ENCODE measurements at regions not wholly inside any gene's neighbourhood (a gene's known extent, or its start where the extent isn't known, plus 50 kb on each side); places are given as distances from the start of the nearest gene placed in this dataset.

DNA sequence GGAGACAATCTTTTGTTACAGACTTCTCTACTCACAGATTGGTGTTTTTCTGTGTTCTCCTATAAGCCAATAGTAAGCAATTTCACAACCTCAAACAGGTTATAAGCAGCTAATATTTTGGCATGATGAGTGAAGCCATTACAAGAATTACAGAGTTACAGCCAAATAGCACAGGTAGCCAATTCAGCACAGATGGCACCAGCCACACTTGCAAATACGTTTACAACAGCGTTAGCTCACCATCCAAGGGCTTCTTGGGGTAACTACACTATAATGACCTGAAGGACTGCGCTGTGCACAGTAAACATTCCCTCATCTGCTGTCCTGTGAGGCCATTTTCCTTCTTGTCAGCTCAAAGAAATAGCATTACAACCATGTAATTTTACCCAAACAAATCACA lies 428.6 kb downstream of the TCERG1L start:
- DNase-seq (ENCODE audit: low read depth, low spot score) = no peak
- POLR2A ChIA-PET = no interaction called here
- H3K4me3 ChIP-seq (ENCODE audit: low read depth, low read length) = no peak overlapping the region
- TF ChIP-seq, protein P1, sequence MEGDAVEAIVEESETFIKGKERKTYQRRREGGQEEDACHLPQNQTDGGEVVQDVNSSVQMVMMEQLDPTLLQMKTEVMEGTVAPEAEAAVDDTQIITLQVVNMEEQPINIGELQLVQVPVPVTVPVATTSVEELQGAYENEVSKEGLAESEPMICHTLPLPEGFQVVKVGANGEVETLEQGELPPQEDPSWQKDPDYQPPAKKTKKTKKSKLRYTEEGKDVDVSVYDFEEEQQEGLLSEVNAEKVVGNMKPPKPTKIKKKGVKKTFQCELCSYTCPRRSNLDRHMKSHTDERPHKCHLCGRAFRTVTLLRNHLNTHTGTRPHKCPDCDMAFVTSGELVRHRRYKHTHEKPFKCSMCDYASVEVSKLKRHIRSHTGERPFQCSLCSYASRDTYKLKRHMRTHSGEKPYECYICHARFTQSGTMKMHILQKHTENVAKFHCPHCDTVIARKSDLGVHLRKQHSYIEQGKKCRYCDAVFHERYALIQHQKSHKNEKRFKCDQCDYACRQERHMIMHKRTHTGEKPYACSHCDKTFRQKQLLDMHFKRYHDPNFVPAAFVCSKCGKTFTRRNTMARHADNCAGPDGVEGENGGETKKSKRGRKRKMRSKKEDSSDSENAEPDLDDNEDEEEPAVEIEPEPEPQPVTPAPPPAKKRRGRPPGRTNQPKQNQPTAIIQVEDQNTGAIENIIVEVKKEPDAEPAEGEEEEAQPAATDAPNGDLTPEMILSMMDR (IDR thresholded peaks at IDR 0.05; ENCODE audit: insufficient read depth, low read length, missing control alignments) = no peak
- CTCF ChIA-PET = no interaction called here

DNA sequence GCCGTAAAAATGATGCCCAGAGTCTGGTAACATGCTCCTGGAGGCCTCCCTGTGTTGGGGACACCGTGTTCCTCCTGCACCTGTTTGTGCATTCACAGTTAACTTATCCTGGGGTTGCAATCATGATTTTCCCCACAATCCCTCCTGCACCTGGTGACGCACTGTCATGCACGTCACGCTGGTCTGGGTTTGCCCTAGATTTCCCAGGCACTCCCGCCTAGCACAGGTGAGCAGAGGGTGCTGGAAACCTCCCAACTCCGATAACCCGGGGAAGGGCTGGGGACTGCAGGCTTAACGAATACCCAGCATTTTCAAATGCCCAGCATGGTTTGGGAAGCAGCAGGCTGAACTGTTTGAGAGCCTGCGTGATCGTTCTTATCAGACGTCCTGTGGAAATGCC lies 427.1 kb downstream of the TCERG1L start:
- ChIA-PET CTCF (no interaction called here), POLR2A (no interaction called here)
- no peak for DNase-seq (ENCODE audit: low read depth, low spot score)
- TF ChIP-seq, protein P1 (IDR thresholded peaks at IDR 0.05; ENCODE audit: insufficient read depth, low read length, missing control alignments) = no peak
- H3K4me3 ChIP-seq (ENCODE audit: low read depth, low read length) = no peak overlapping the region

DNA sequence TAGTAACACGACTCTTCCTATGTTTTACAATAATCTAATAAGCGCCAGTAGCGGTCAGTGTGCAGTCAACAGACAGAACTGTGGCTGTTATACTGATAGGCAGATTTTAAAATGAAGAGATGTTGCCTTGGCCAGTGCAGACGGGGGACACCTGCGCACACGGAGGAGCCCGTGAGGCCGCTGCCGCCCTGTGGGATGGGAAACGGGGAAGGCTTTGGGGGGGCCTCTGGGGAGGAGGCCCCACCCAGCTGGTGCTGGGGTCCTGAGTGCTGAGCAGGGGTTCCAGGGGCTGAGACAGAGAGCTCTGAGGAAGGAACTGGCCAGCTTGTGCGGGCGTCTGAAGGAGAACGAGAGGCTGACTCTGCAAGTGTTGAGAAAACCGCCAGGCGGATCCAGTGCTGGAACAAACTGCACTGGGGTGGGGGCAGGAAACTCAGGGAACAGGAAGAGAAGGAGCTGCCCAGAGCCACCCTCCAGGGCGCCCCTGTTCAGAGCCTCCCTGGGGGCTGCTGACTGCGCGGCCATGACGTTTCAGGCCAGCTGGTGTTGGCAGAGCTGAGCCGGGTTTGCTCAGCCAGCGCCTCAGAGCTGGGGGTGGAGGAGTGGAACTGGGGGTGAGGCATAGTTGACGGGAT lies 426.4 kb downstream of the TCERG1L start:
- TF ChIP-seq, protein P1 (IDR thresholded peaks at IDR 0.05; ENCODE audit: insufficient read depth, low read length, missing control alignments) = no peak
- POLR2A ChIA-PET = no interaction called here
- H3K4me3 ChIP-seq (ENCODE audit: low read depth, low read length) = no peak overlapping the region
- CTCF ChIA-PET = no interaction called here
- no peak for DNase-seq (ENCODE audit: low read depth, low spot score)

DNA sequence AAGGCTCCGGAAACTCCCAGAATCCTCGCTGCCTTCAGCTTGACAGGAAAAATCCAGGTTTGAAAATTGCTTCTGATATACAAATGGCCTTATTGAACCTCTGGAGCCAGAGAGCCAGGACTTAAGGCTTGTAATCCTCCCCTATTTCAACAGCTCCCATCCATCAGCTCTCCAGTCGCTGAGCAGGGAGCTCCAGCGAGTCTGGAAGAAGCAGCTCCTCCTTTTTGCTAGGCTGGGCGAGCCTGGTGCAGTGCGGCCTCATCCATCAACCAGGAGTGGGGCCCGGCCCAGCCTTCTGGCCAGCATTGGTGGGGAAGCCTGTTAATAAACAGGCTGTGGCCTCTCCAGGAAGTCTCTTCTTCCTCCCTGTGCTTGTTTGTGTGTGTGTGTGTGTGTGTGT lies 424.4 kb downstream of the TCERG1L start:
- POLR2A ChIA-PET = no interaction called here
- CTCF ChIA-PET = no interaction called here
- TF ChIP-seq, protein P1 (IDR thresholded peaks at IDR 0.05; ENCODE audit: insufficient read depth, low read length, missing control alignments) = no peak
- DNase-seq (ENCODE audit: low read depth, low spot score) = no peak
- H3K4me3 ChIP-seq (ENCODE audit: low read depth, low read length) = no peak overlapping the region

DNA sequence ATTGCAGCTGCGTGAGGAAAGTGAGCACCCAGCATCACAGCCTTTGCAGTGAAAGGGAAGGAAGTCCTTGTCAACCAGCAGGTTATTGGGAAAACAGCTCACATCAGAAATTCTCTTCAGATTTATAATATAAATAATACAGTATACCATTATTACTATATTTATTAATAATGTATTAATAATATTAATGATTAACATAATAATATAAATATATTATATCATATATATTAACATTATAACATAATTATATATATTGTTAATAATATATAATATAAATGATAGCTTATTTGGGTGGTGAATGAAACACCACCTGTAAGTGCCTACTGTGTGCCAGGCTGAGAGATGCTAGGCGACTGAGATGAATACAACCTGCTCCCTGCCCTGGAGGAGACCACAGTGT lies 423.0 kb downstream of the TCERG1L start:
- POLR2A ChIA-PET = no interaction called here
- TF ChIP-seq, protein P1 (IDR thresholded peaks at IDR 0.05; ENCODE audit: insufficient read depth, low read length, missing control alignments) = no peak
- CTCF ChIA-PET = no interaction called here
- no peak for DNase-seq (ENCODE audit: low read depth, low spot score)
- H3K4me3 ChIP-seq (ENCODE audit: low read depth, low read length) = no peak overlapping the region

DNA sequence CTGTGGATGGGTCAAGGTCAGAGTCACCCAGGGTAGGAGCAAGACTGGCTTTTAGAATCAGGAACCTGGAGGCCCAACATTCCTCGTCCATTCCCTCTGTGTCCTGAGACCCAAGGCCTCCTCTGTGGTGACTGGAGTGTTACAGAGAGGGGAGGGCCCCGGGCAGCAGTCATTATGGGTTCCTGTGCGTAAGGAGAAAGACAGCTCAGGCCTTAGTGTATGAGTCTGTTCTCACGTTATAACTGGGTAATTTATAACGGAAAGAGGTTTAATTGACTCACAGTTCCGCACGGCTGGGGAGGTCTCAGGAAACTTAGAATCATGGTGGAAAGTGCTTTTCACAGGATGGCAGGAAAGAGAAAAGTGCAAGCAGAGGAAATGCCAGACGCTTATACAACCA lies 422.3 kb downstream of the TCERG1L start:
- POLR2A ChIA-PET = no interaction called here
- DNase-seq (ENCODE audit: low read depth, low spot score) = no peak
- TF ChIP-seq, protein P1 (IDR thresholded peaks at IDR 0.05; ENCODE audit: insufficient read depth, low read length, missing control alignments) = no peak
- CTCF ChIA-PET = no interaction called here
- H3K4me3 ChIP-seq (ENCODE audit: low read depth, low read length) = no peak overlapping the region
